ENCODE measurements at regions not wholly inside any gene's neighbourhood (a gene's known extent, or its start where the extent isn't known, plus 50 kb on each side); places are given as distances from the start of the nearest gene placed in this dataset.

- TF ChIP-seq CTCF (IDR thresholded peaks at IDR 0.05 in 4 of 5, conservative IDR thresholded peaks at IDR 0.05 in 1 of 5) (no peak), POLR2A (IDR thresholded peaks at IDR 0.05) (no peak)
These were observed 81.1 kb upstream of the PRDM1 start for GRCh38 chr6:106005013-106005412.

All from gastrocnemius medialis (tissue), 4 donors.